HG02870 (cell line): ENCODE measurements at regions not wholly inside any gene's neighbourhood (a gene's known extent, or its start where the extent isn't known, plus 50 kb on each side); places are given as distances from the start of the nearest gene placed in this dataset.
"Not testable (repeated sequence)": the region's sequence is repeated elsewhere in the genome, so short reads cannot be mapped to it uniquely, and the experiment has no call there.

Experiments used
- ATAC-seq: cut with Tn5 transposase; IDR thresholded peaks from one replicate; pipeline ENCODE4 v1.9.1; 2021; ENCODE audit warnings: mild to moderate bottlenecking, moderate library complexity; ENCODE audit not compliant: unreplicated experiment

DNA sequence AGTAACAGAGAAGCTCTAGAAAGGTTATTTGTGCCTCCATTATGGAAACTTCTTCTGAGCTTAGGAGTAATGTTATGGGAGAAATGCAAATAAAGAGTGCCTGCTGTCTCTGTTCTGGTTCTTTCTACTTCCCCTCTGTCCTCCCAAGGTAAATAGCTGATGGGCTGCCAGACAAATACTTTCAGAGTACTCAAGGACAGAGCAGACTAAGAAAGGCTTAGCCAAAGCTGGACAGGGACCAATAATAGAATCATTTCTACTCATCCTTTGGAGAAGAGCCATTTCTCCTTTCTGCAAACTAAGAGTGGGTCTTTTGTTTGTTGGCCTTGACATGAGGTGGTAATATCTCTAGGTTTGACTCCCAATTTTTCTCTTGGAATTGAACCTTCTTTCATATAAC is 136.1 kb downstream of the MID1IP1 start:
- ATAC-seq: no peak

DNA sequence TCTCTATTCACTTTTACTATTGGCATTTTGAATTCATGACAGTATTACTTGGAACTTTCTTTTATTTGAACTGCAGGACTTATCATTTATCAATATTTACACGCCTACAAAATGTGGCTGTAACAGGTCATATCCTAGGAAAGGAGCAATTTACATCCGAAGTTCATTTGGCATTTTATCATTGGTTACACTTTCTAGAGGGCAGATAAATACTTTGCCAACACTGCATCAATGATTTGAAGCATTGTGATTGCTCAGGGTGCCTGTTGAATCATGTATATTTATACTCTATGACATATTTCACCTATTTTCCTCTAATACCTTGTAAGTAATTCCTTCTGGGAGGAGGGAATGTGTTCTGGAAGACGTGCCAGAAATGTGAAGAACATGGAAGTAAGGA is 136.7 kb downstream of the MID1IP1 start:
- ATAC-seq: no peak

- ATAC-seq: no peak
These were observed 137.8 kb downstream of the MID1IP1 start for GRCh38 chrX:38939067-38939466.

GRCh38 chrX:38940547-38940946 is 139.3 kb downstream of the MID1IP1 start:
- no peak for ATAC-seq

DNA sequence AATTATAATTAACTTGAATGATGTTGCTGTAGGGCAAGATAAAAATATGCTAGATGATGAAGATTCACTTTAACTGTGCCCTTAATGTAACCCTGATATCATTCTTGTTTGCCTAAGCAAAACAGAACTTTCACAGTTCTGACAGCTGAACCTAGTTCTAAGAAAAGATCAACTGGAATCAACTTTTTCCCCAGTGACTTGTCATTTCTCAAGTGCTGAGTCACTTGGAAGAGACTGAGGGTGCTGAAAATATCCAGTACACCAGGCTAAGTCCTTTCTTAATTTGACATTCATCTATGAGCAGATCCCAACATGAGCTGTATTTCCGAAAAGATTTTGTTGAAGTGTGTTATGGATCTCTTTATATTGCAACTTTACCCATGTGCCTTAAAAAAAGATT is 140.4 kb downstream of the MID1IP1 start:
- no peak for ATAC-seq

DNA sequence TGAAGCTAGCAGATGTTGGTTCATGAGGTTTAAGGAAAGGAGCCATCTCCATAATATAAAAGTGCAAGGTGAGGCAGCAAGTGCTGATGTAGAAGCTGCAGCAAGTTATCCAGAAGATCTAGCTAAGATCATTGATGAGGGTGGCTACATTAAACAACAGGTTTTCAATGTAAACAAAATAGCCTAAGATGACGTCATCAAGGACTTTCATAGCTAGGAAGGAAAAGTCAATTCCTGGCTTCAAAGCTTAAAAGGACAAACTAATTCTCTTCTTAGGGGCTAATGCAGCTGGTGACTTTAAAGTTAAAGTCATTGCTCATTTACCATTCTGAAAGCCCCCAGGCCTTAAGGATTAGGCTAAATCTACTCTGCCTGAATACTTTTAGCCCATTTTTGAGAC is 141.9 kb downstream of the MID1IP1 start:
- ATAC-seq: no peak

GRCh38 chrX:38948046-38948445 is 146.8 kb downstream of the MID1IP1 start:
- ATAC-seq: no peak

- ATAC-seq: no peak
These were observed 153.3 kb downstream of the MID1IP1 start for GRCh38 chrX:38954520-38954919.

DNA sequence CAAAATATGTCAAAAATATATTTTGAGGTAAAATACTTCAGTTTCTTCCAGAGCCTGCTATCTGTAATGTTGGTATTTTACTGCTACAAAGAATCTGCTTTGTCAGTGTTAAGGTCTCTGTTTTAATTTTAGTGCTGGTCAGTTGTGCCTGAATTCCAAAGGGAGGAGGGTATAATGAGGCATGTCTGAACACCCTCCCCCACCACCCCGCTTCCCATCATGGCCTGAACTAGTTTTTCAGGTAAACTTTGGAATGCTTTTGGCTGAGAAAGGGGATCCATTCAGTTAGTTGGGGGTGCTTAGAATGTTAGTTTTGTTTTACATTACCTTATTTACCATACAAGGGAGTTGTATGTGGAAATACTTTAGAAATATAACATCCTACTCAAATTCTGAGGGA is 158.5 kb downstream of the MID1IP1 start:
- ATAC-seq: no peak

- ATAC-seq: no peak
These were observed 158.9 kb downstream of the MID1IP1 start for GRCh38 chrX:38960137-38960536.

- no peak for ATAC-seq
These were observed 160.7 kb downstream of the MID1IP1 start for GRCh38 chrX:38961936-38962335.

DNA sequence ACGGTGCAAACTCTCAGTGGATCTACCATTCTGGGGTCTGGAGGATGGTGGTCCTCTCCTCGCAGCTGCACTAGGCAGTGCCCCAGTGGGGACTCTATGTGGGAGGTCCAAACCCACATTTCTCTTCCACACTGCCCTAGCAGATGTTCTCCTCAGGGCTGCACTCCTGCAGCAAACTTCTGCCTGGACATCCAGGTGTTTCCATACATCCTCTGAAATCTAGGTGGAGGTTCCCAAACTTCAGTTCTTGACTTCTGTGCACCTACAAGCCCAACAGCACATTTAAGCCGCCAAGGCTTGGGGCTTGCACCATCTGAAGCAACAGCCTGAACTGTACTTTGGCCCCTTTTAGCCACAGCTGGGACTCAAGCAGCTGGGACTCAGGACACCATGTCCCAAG is 162.0 kb downstream of the MID1IP1 start:
- not testable (repeated sequence) for ATAC-seq

- no peak for ATAC-seq
These were observed 164.6 kb downstream of the MID1IP1 start for GRCh38 chrX:38965888-38966287.

- no peak for ATAC-seq
These were observed 167.3 kb downstream of the MID1IP1 start for GRCh38 chrX:38968344-38969216.

- ATAC-seq: peak; percentile 84
These were observed 168.8 kb downstream of the MID1IP1 start for GRCh38 chrX:38970074-38970473.

DNA sequence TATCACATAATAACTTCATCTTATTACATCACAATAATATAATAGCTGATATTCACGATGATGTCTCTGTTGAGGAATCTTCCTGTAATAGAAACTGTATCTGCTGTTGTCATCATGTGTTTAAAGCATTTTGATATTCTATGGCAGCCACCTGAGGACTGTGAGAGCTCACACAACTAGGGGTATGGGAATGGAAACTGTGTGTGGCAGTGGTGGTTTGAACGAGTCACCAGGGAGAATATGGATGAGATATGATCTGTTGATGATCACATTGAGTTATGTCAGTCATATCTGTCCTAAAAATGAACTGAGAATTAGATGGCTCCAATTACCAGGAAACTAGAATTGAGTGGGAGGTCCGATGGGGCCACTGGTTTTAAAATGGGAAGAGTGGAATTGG is 169.6 kb downstream of the MID1IP1 start:
- no peak for ATAC-seq

DNA sequence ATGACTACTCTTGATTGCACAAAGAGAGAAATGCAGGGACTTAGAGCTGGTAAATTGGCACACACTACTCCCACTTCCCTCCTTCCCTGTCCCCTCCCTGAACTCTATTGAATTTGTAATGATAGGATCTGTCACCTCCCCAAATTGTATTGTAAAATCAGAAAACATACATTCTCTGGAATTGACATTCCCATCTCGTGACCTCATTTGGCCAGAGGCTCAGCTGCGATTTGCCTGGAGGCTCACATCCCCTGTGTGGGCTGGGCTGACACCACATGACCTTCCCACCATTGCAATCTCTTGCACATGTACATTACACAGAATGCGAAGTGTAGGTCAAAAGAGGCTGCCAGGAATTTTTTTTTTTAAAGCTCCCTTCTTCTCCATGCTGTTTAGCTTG is 172.1 kb downstream of the MID1IP1 start:
- ATAC-seq: no peak

- no peak for ATAC-seq
These were observed 173.3 kb downstream of the MID1IP1 start for GRCh38 chrX:38974542-38974941.

DNA sequence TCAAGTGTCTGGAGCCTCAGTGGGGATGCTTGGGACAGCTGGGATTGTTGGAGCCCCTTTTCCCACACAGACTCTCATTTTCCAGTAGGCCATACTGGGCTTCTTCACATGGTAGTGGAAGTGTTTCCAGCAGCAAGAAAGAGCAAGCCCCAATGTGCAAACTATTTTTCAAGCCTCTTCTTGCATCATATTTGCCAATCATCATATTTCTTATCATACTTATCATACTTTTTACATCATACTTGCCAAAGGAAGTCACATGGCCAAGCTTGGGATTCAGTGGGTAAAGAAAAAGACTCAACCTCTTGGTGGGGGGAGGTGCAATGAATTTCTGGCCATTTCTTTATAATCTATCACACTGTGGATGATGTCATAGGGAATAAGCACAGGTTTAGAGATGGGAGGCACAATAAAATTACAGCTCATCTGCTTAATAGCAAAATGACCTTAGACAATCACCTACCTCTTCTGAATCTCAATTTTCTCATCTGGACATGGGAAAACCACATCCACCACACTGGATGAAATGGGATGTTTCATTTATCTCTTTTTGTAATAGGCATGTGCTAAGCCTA is 174.2 kb downstream of the MID1IP1 start:
- ATAC-seq: no peak

GRCh38 chrX:38982370-38982769 is 181.1 kb downstream of the MID1IP1 start:
- no peak for ATAC-seq

DNA sequence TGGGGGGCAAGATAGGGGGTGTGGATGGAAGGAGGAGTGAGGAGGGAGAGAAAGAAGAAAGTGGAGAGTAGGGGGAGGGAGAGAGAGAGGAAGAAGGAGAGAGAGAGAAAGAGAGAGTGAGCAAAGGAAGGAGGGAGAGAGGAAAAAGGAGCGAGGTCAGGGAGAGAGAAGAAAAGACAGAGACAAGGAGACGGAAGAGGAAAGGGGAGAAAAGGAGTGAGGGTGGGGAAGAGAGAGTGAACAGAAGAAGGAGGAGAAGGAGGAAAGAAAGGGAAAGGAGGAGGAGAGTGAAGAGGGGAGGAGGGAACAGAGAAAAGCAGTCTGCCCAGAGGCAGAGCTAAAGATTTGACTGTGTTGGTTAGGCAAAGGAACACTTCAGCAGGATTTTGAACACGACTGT is 181.6 kb downstream of the MID1IP1 start:
- ATAC-seq: no peak

- ATAC-seq: no peak
These were observed 184.1 kb downstream of the MID1IP1 start for GRCh38 chrX:38985375-38985774.

DNA sequence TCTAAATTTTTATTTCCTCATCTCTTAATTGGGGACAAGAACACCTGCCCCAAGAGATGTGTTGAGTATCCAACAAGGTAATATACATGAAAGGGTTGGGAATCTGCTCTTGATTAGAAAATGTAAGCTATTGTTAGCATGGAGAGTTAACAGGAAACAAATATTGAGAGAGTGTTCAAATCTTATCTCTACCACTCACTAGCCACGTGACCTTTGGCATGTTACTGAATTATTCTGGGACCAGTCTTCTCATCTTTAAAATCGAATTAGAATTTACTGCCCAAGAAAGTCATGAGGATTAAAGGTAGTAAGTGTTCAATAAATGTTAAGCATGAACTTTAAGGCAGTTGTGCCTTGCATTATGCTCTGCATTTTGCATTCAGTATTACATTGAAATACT is 184.7 kb downstream of the MID1IP1 start:
- no peak for ATAC-seq
